Fibroblast of lung (primary cell): ENCODE measurements at regions not wholly inside any gene's neighbourhood (a gene's known extent, or its start where the extent isn't known, plus 50 kb on each side); places are given as distances from the start of the nearest gene placed in this dataset.
"Not testable (repeated sequence)": the region's sequence is repeated elsewhere in the genome, so short reads cannot be mapped to it uniquely, and the experiment has no call there.

Source experiments
- CTCF ChIP-seq, 2 donors: IDR thresholded peaks in 1 of 2; conservative IDR thresholded peaks in 1 of 2; 1 replicate in 1 of 2; 2 replicates in 1 of 2; pipeline ENCODE4 v1.5.1; 2011 to 2012; ENCODE audit warnings: low read length in 2 of 2, control low read depth in 1 of 2, inconsistent platforms in 1 of 2, low read depth in 1 of 2, mild to moderate bottlenecking in 1 of 2
- EZH2 ChIP-seq: IDR thresholded peaks from 2 replicates; pipeline ENCODE4 v1.5.1; 2012; ENCODE audit warnings: low read length, control low read depth, mild to moderate bottlenecking; ENCODE audit errors: missing control alignments

- TF ChIP-seq EZH2; CTCF (conservative IDR thresholded peaks at IDR 0.05 in 1 of 2, IDR thresholded peaks at IDR 0.05 in 1 of 2; ENCODE audit: low read depth in 1 of 2, low read length in 2 of 2): not testable (repeated sequence)
These were observed 90.2 kb upstream of the ZEB1 start for GRCh38 chr10:31228780-31229179.
